ENCODE measurements at regions not wholly inside any gene's neighbourhood (a gene's known extent, or its start where the extent isn't known, plus 50 kb on each side); places are given as distances from the start of the nearest gene placed in this dataset.

- BruUV-seq (replicated peaks): no TSS peak
- Histone ChIP-seq H3K4me3 (ENCODE audit: low read length) (no peak overlapping the region), H3K9ac (ENCODE audit: low read length) (no peak overlapping the region), H2AFZ (ENCODE audit: low read length) (no peak overlapping the region), H3K4me1 (ENCODE audit: insufficient read depth, low read length) (no peaks in the 10 kb centered on the region), H3K27me3 (ENCODE audit: low read length) (no peaks in the 10 kb centered on the region), H4K20me1 (ENCODE audit: low read length) (no peaks in the 10 kb centered on the region), H3K4me2 (ENCODE audit: low read length) (no peak overlapping the region), H3F3A (ENCODE audit: low read length, unreplicated experiment) (no peaks in the 10 kb centered on the region), H3K9me3 (ENCODE audit: low read length) (no peaks in the 10 kb centered on the region), H3K27ac (ENCODE audit: low read length) (no peak overlapping the region), H3K36me3 (ENCODE audit: low read depth, low read length) (no peaks in the 10 kb centered on the region), H3K9me2 (replicated peaks; ENCODE audit: low read length) (no peaks in the 10 kb centered on the region), H3K79me2 (ENCODE audit: low read length) (no peaks in the 10 kb centered on the region)
- ChIA-PET CTCF (no interaction called here), POLR2A (ENCODE audit: unreplicated experiment) (no interaction called here)
- no peak for ATAC-seq
- intact Hi-C loops (cut with micrococcal nuclease): no loop called here
- no peak for DNase-seq
- TF ChIP-seq CTCF (conservative IDR thresholded peaks at IDR 0.05; ENCODE audit: low read depth, low read length): no peak
- no peak for TF ChIP-seq EZH2phosphoT487 (IDR thresholded peaks at IDR 0.05; ENCODE audit: borderline replicate concordance, low read length)
- no peak for TF ChIP-seq EZH2 (IDR thresholded peaks at IDR 0.05; ENCODE audit: low read length, unreplicated experiment)
Measured at GRCh38 chr12:30155001-30155730, 371.4 kb upstream of the TMTC1 start.

DNA sequence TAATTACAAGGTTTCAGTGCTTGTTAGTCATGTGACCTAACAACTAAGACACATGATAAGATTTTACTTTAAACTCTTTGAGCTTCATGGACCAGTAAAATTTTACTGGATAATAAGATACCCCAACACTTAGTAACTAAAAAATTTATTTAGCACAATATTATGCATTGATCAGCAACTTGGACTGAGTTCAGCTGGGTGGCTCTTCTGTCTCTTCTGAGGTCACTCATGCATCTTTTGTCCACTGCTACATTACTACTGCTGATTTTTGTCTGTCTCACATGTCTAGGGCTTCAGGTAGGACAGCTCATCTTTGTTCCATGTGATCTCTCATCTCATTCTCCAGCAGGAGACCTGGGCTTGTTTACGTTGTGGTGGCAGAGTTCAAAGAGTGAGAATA lies 370.2 kb upstream of the TMTC1 start:
- H2AFZ ChIP-seq (ENCODE audit: low read length): no peak overlapping the region
- H3K4me2 ChIP-seq (ENCODE audit: low read length): no peak overlapping the region
- H3K9me3 ChIP-seq (ENCODE audit: low read length): no peaks in the 10 kb centered on the region
- intact Hi-C loops (cut with micrococcal nuclease): no loop called here
- no peak overlapping the region for H3K4me3 ChIP-seq (ENCODE audit: low read length)
- BruUV-seq (replicated peaks): no TSS peak
- H4K20me1 ChIP-seq (ENCODE audit: low read length): no peaks in the 10 kb centered on the region
- H3K27me3 ChIP-seq (ENCODE audit: low read length): no peaks in the 10 kb centered on the region
- no peaks in the 10 kb centered on the region for H3K4me1 ChIP-seq (ENCODE audit: insufficient read depth, low read length)
- no peak for ATAC-seq
- ChIA-PET POLR2A (ENCODE audit: unreplicated experiment) (no interaction called here), CTCF (no interaction called here)
- H3K36me3 ChIP-seq (ENCODE audit: low read depth, low read length): no peaks in the 10 kb centered on the region
- H3K9ac ChIP-seq (ENCODE audit: low read length): no peak overlapping the region
- no peaks in the 10 kb centered on the region for H3K9me2 ChIP-seq (replicated peaks; ENCODE audit: low read length)
- no peaks in the 10 kb centered on the region for H3F3A ChIP-seq (ENCODE audit: low read length, unreplicated experiment)
- TF ChIP-seq CTCF (conservative IDR thresholded peaks at IDR 0.05; ENCODE audit: low read depth, low read length): no peak
- TF ChIP-seq EZH2 (IDR thresholded peaks at IDR 0.05; ENCODE audit: low read length, unreplicated experiment): no peak
- TF ChIP-seq EZH2phosphoT487 (IDR thresholded peaks at IDR 0.05; ENCODE audit: borderline replicate concordance, low read length): no peak
- H3K27ac ChIP-seq (ENCODE audit: low read length): no peak overlapping the region
- H3K79me2 ChIP-seq (ENCODE audit: low read length): no peaks in the 10 kb centered on the region
- no peak for DNase-seq

GRCh38 chr12:30152705-30153104 lies 369.0 kb upstream of the TMTC1 start:
- H3K36me3 ChIP-seq (ENCODE audit: low read depth, low read length): no peaks in the 10 kb centered on the region
- ChIA-PET POLR2A (ENCODE audit: unreplicated experiment) (no interaction called here), CTCF (no interaction called here)
- H3K4me2 ChIP-seq (ENCODE audit: low read length): no peak overlapping the region
- TF ChIP-seq CTCF (conservative IDR thresholded peaks at IDR 0.05; ENCODE audit: low read depth, low read length) (no peak), EZH2phosphoT487 (IDR thresholded peaks at IDR 0.05; ENCODE audit: borderline replicate concordance, low read length) (no peak), EZH2 (IDR thresholded peaks at IDR 0.05; ENCODE audit: low read length, unreplicated experiment) (no peak)
- no peaks in the 10 kb centered on the region for H3K4me1 ChIP-seq (ENCODE audit: insufficient read depth, low read length)
- H2AFZ ChIP-seq (ENCODE audit: low read length): no peak overlapping the region
- no peak overlapping the region for H3K27ac ChIP-seq (ENCODE audit: low read length)
- H3F3A ChIP-seq (ENCODE audit: low read length, unreplicated experiment): no peaks in the 10 kb centered on the region
- no peaks in the 10 kb centered on the region for H3K9me3 ChIP-seq (ENCODE audit: low read length)
- intact Hi-C loops (cut with micrococcal nuclease): no loop called here
- ATAC-seq (no peak), DNase-seq (no peak)
- no peaks in the 10 kb centered on the region for H3K9me2 ChIP-seq (replicated peaks; ENCODE audit: low read length)
- no peak overlapping the region for H3K4me3 ChIP-seq (ENCODE audit: low read length)
- H3K27me3 ChIP-seq (ENCODE audit: low read length): no peaks in the 10 kb centered on the region
- no peaks in the 10 kb centered on the region for H3K79me2 ChIP-seq (ENCODE audit: low read length)
- H4K20me1 ChIP-seq (ENCODE audit: low read length): no peaks in the 10 kb centered on the region
- H3K9ac ChIP-seq (ENCODE audit: low read length): no peak overlapping the region
- no TSS peak for BruUV-seq (replicated peaks)
